ENCODE measurements at regions not wholly inside any gene's neighbourhood (a gene's known extent, or its start where the extent isn't known, plus 50 kb on each side); places are given as distances from the start of the nearest gene placed in this dataset.

- DNase-seq (ENCODE audit: low read depth), result no peak
Measured at GRCh38 chr2:142241016-142241415, 110.2 kb upstream of the LRP1B start.

DNA sequence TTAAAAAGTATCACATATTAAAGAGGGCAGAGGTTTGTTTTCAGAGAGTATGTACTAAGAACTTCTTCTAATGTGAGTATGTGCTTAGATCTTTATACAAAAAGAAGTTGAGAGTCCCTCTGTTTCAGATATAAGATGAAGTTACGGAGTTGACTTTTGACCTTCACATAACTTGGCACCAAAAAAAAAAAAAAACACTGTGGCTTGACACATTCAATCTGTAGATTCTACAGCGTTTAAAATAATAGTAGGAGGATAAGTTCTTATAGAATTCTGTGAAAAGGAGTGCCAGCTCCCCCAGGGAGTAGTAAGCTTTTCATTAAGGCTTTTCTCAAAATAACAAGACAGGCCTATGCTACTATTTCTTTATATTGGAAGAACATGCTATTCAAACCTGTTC, 105.4 kb upstream of the LRP1B start:
- DNase-seq (ENCODE audit: low read depth), result no peak

DNA sequence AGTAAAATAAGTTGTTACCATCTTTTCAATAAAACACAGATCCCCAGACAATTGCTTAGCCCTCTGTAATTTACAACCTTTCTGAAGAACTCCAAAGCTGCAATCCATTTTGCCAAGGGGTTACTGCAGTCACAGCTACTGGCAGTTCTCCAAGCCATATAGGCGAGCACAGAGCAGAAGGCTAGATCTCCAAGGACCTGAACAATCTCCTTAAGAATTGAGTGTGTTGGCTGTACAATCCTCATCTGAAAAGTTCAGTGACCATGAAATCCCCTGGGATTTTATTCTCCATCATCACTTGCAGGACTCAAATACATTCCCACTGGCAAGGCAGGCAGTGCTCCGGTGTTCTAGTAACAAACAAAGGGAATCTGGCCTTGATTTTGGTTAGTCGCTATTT, 103.9 kb upstream of the LRP1B start:
- DNase-seq (ENCODE audit: low read depth), result peak; percentile 1

DNA sequence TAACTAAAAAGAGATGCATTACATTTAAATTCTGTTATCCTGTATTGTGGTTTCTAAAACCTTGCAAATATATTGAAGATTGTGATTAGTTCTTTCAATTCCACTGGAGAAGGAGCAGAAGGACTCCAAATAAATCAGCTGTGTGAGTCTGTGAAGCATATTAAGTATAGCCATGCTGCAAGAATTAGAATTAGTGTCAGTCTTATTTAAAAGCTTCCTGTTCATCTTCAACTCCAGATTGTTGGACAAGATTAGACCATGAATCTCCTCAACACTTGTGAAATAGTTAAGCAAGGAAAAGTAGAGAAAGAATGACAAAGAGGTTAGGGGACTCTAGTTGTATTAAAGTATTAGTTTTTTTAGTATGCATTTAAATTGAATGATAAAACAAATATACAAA, 92.5 kb upstream of the LRP1B start:
- DNase-seq (ENCODE audit: low read depth), result no peak

DNA sequence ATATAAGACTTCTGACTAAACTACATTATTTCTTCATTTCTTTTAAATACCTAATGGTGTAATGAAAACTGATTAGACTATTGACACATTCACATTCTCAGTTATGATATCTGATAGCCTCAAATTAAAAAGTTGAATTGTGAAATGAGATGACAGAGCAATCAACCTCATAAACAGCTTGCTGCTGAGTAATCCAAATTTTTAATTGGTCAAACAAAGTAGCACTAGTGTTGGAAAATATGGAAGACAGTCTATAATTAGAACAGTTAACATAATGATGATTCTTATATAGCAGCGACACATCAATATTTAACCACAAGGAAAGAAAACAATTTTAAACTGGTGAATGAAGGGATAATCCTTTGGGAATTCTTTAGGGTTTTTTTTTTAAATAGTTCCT, 91.9 kb upstream of the LRP1B start:
- DNase-seq (ENCODE audit: low read depth), result no peak

DNA sequence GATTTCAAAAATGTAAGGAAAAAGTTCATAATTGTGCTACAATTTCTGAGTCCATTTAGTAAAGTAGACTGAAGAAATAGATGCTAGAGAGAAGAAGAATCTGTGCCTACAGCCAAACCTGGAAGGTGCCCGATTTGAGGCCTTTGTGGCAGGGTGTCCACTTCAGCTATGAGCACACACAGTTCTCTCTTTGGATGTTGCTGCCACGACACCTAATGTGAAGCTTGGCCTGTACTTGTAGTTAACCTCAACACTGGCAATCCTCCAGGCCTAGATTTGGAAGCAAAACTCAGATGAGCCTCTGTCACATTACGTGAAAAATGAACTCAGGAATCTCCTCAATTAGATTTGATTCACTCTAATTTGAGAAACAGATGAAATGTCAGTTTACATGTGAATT, 90.1 kb upstream of the LRP1B start:
- DNase-seq (ENCODE audit: low read depth), result peak; percentile 1

DNA sequence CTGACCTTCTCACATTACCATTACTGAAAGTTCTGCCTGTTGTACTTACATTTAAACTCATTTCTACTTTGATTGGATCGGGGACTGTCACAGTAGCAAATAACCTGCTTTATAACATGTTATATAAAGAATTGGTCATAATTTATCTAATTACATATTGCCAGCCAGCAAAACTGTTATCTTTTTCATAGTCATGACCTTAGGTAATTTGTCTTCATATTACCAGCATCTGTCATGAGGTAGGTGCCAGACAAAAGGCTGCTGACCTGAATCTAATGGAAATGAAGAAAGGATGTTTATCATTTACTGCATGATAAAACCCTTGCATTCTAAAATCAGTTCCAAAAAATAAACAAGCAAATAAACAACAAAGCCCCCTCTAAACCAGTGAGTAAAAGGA, 89.4 kb upstream of the LRP1B start:
- no peak for DNase-seq (ENCODE audit: low read depth)

GRCh38 chr2:142218471-142218870, 87.7 kb upstream of the LRP1B start:
- no peak for DNase-seq (ENCODE audit: low read depth)

GRCh38 chr2:142217804-142218203, 87.0 kb upstream of the LRP1B start:
- no peak for DNase-seq (ENCODE audit: low read depth)

DNA sequence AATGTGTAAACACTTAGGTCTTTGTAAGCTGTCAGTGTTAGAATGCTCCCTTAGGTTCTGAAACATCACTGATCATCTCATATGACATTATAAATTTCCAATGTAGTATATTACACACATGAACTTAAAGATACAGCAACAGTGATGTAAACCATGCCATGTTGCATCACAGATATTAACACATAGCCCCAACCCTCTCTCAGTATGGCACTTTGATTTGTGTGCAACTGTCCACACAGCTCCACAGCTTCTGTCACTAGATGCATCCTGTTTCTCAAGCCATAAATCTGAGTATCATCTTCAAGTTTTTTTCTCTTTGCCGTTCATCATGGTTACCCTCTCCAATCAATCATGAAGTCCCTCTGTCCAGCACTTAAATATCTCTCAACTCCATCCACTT, 69.2 kb upstream of the LRP1B start:
- DNase-seq (ENCODE audit: low read depth), result no peak

- no peak for DNase-seq (ENCODE audit: low read depth)
Measured at GRCh38 chr2:142199073-142199472, 68.3 kb upstream of the LRP1B start.

GRCh38 chr2:142190805-142191204, 60.0 kb upstream of the LRP1B start:
- no peak for DNase-seq (ENCODE audit: low read depth)

DNA sequence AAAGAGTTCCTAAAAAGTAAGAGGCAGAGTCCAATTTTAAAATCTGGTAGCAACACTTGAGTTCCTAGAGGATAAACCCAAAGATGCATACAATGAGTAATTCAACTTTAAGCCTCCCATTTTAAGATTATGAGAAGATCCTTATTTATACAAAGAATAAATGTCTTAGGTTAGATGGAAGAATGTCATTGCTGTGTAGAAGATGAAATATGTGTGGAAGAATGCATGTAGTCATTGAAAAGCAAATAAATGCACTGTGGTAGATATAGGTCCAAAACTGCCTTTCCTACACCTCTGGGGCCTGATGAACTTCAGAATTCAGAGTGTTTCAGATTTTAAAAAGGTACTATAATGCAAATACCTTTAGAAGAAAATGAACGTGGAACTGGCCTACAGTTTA, 58.7 kb upstream of the LRP1B start:
- no peak for DNase-seq (ENCODE audit: low read depth)

- DNase-seq (ENCODE audit: low read depth), result no peak
Measured at GRCh38 chr2:142188562-142188961, 57.7 kb upstream of the LRP1B start.

GRCh38 chr2:142180820-142181533, 50.2 kb upstream of the LRP1B start:
- no peak for DNase-seq (ENCODE audit: low read depth)
